MM.1S (cell line): ENCODE measurements at regions not wholly inside any gene's neighbourhood (a gene's known extent, or its start where the extent isn't known, plus 50 kb on each side); places are given as distances from the start of the nearest gene placed in this dataset.

Experiments
- DNase-seq: peaks from one replicate; pipeline ENCODE4 v3.0.0-alpha.2; 2015
- H2AFZ ChIP-seq: fragments of 300-600 bp; sonication (generic); 2 replicates; pipeline ENCODE4 v1.6.0; 2016; ENCODE audit warnings: antibody characterized with exemption, low read length
- H3F3A ChIP-seq: fragments of 300-600 bp; sonication (generic); 2 replicates; pipeline ENCODE4 v1.6.1; 2016; ENCODE audit warnings: mild to moderate bottlenecking, antibody characterized with exemption, low read length, moderate library complexity, mixed read lengths; ENCODE audit not compliant: insufficient read depth
- H3K27ac ChIP-seq: fragments of 300-600 bp; sonication (generic); 2 replicates; pipeline ENCODE4 v1.5.1; 2016; ENCODE audit warnings: mild to moderate bottlenecking, low read length
- H3K27me3 ChIP-seq: fragments of 300-600 bp; sonication (generic); replicated peaks from 2 replicates; pipeline ENCODE4 v1.6.0; 2016; ENCODE audit warnings: low read length; ENCODE audit not compliant: insufficient read depth
- H3K36me3 ChIP-seq: fragments of 300-600 bp; sonication (generic); replicated peaks from 2 replicates; pipeline ENCODE4 v1.6.1; 2016; ENCODE audit warnings: mild to moderate bottlenecking, low read length, mixed read lengths; ENCODE audit not compliant: insufficient read depth
- H3K4me1 ChIP-seq: fragments of 300-600 bp; sonication (generic); 2 replicates; pipeline ENCODE4 v1.6.1; 2016; ENCODE audit warnings: low read length, mixed read lengths
- H3K4me2 ChIP-seq: fragments of 300-600 bp; sonication (generic); 2 replicates; pipeline ENCODE4 v1.6.0; 2016; ENCODE audit warnings: low read depth, low read length
- H3K4me3 ChIP-seq: fragments of 300-600 bp; sonication (generic); 2 replicates; pipeline ENCODE4 v1.5.1; 2016; ENCODE audit warnings: low read length, mixed read lengths
- H3K79me2 ChIP-seq: fragments of 300-600 bp; sonication (generic); 2 replicates; pipeline ENCODE4 v1.6.1; 2016; ENCODE audit warnings: mixed run types, low read length, mixed read lengths
- H3K9ac ChIP-seq: fragments of 300-600 bp; sonication (generic); 2 replicates; pipeline ENCODE4 v1.6.1; 2016; ENCODE audit warnings: low read length, mixed read lengths
- H3K9me2 ChIP-seq: fragments of 300-600 bp; sonication (generic); replicated peaks from 2 replicates; pipeline ENCODE4 v1.6.1; 2016; ENCODE audit warnings: mild to moderate bottlenecking, low read length, mixed read lengths; ENCODE audit not compliant: insufficient read depth
- H3K9me3 ChIP-seq: fragments of 300-600 bp; sonication (generic); replicated peaks from 2 replicates; pipeline ENCODE4 v1.6.1; 2016; ENCODE audit warnings: mild to moderate bottlenecking, low read length, mixed read lengths; ENCODE audit not compliant: insufficient read depth
- H4K20me1 ChIP-seq: fragments of 300-600 bp; sonication (generic); 2 replicates; pipeline ENCODE4 v1.6.1; 2016; ENCODE audit warnings: mild to moderate bottlenecking, low read length, moderate library complexity, mixed read lengths; ENCODE audit not compliant: insufficient read depth
- CTCF ChIP-seq: fragments of 300-600 bp; sonication (generic); IDR thresholded peaks from 2 replicates; pipeline ENCODE4 v1.5.1; 2016; ENCODE audit warnings: antibody characterized with exemption, low read length, mixed read lengths
- EZH2 ChIP-seq: fragments of 300-600 bp; sonication (generic); optimal IDR thresholded peaks from 2 replicates; pipeline ENCODE3; 2017; ENCODE audit warnings: low read depth, mild to moderate bottlenecking, antibody characterized with exemption, low read length, mixed read lengths
- EZH2phosphoT487 ChIP-seq: fragments of 300-600 bp; sonication (generic); IDR thresholded peaks from 2 replicates; pipeline ENCODE4 v1.6.1; 2018; ENCODE audit warnings: antibody characterized with exemption, low read length

- no peak overlapping the region for H3K9ac ChIP-seq
- TF ChIP-seq EZH2 (no peak), EZH2phosphoT487 (no peak), CTCF (no peak)
- H3K27me3 ChIP-seq: no peaks in the 10 kb centered on the region
- DNase-seq: no peak
- no peak overlapping the region for H3K27ac ChIP-seq
- H3F3A ChIP-seq: no peaks in the 10 kb centered on the region
- H2AFZ ChIP-seq: no peak overlapping the region
- H3K36me3 ChIP-seq: no peaks in the 10 kb centered on the region
- H3K9me2 ChIP-seq: no peaks in the 10 kb centered on the region
- H3K9me3 ChIP-seq: no peaks in the 10 kb centered on the region
- no peak overlapping the region for H3K4me3 ChIP-seq
- no peaks in the 10 kb centered on the region for H3K79me2 ChIP-seq
- H3K4me2 ChIP-seq: no peak overlapping the region
- H3K4me1 ChIP-seq: no peaks in the 10 kb centered on the region
- H4K20me1 ChIP-seq: no peaks in the 10 kb centered on the region
Observed at GRCh38 chr13:33917190-33917589, 99.2 kb downstream of the RFC3 start.

GRCh38 chr13:33918199-33918932 is 100.4 kb downstream of the RFC3 start:
- Histone ChIP-seq H4K20me1 (no peaks in the 10 kb centered on the region), H3K9me3 (no peaks in the 10 kb centered on the region), H3K4me3 (no peak overlapping the region), H2AFZ (no peak overlapping the region), H3F3A (no peaks in the 10 kb centered on the region), H3K4me2 (no peak overlapping the region), H3K9ac (no peak overlapping the region), H3K79me2 (no peaks in the 10 kb centered on the region), H3K9me2 (no peaks in the 10 kb centered on the region), H3K4me1 (no peaks in the 10 kb centered on the region), H3K27ac (no peak overlapping the region), H3K36me3 (no peaks in the 10 kb centered on the region), H3K27me3 (no peaks in the 10 kb centered on the region)
- DNase-seq: no peak
- no peak for TF ChIP-seq CTCF
- TF ChIP-seq EZH2: no peak

- Histone ChIP-seq H3K79me2 (no peaks in the 10 kb centered on the region), H3F3A (no peaks in the 10 kb centered on the region), H4K20me1 (no peaks in the 10 kb centered on the region), H3K27me3 (no peaks in the 10 kb centered on the region), H3K9me2 (no peaks in the 10 kb centered on the region), H3K4me1 (no peaks in the 10 kb centered on the region), H3K27ac (no peak overlapping the region), H3K9ac (no peak overlapping the region), H3K4me2 (no peak overlapping the region), H2AFZ (no peak overlapping the region), H3K36me3 (no peaks in the 10 kb centered on the region), H3K9me3 (no peaks in the 10 kb centered on the region), H3K4me3 (no peak overlapping the region)
- TF ChIP-seq EZH2: no peak
- no peak for TF ChIP-seq EZH2phosphoT487
- DNase-seq: no peak
Observed at GRCh38 chr13:33919120-33919519, 101.2 kb downstream of the RFC3 start.

GRCh38 chr13:33925563-33925962 is 107.6 kb downstream of the RFC3 start:
- Histone ChIP-seq H3K4me3 (no peak overlapping the region), H3K4me1 (no peaks in the 10 kb centered on the region), H3K9me2 (no peaks in the 10 kb centered on the region), H3K4me2 (no peak overlapping the region), H3F3A (no peaks in the 10 kb centered on the region), H3K79me2 (no peaks in the 10 kb centered on the region), H3K27me3 (no peaks in the 10 kb centered on the region), H3K9ac (no peak overlapping the region), H4K20me1 (no peaks in the 10 kb centered on the region), H2AFZ (no peak overlapping the region), H3K36me3 (no peaks in the 10 kb centered on the region), H3K9me3 (no peaks in the 10 kb centered on the region), H3K27ac (no peak overlapping the region)
- TF ChIP-seq CTCF (no peak), EZH2phosphoT487 (no peak), EZH2 (no peak)
- no peak for DNase-seq
